ENCODE measurements at regions not wholly inside any gene's neighbourhood (a gene's known extent, or its start where the extent isn't known, plus 50 kb on each side); places are given as distances from the start of the nearest gene placed in this dataset.
"Not testable (repeated sequence)": the region's sequence is repeated elsewhere in the genome, so short reads cannot be mapped to it uniquely, and the experiment has no call there.

GRCh38 chr1:82065916-82066315, 265.2 kb downstream of the ADGRL2 start:
- no peak for DNase-seq

GRCh38 chr1:82064691-82065090, 264.0 kb downstream of the ADGRL2 start:
- peak; percentile 60 for DNase-seq

GRCh38 chr1:82062206-82062605, 261.5 kb downstream of the ADGRL2 start:
- no peak for DNase-seq

- DNase-seq: peak; percentile 44
These were observed 259.2 kb downstream of the ADGRL2 start for GRCh38 chr1:82059959-82060358.

- no peak for DNase-seq
These were observed 256.3 kb downstream of the ADGRL2 start for GRCh38 chr1:82057011-82057410.

GRCh38 chr1:82055375-82055774, 254.6 kb downstream of the ADGRL2 start:
- DNase-seq: not testable (repeated sequence)

- no peak for DNase-seq
These were observed 251.8 kb downstream of the ADGRL2 start for GRCh38 chr1:82052563-82052962.

- no peak for DNase-seq
These were observed 247.9 kb downstream of the ADGRL2 start for GRCh38 chr1:82048596-82048995.

- no peak for DNase-seq
These were observed 244.5 kb downstream of the ADGRL2 start for GRCh38 chr1:82045221-82045620.

- DNase-seq: no peak
These were observed 243.8 kb downstream of the ADGRL2 start for GRCh38 chr1:82044536-82044935.

- no peak for DNase-seq
These were observed 243.4 kb downstream of the ADGRL2 start for GRCh38 chr1:82044111-82044510.

GRCh38 chr1:82042306-82043060, 241.7 kb downstream of the ADGRL2 start:
- DNase-seq: no peak

All from NCI-H226 (cell line).